IPS DF 4.7 (cell line): ENCODE measurements at regions not wholly inside any gene's neighbourhood (a gene's known extent, or its start where the extent isn't known, plus 50 kb on each side); places are given as distances from the start of the nearest gene placed in this dataset.
"Not testable (repeated sequence)": the region's sequence is repeated elsewhere in the genome, so short reads cannot be mapped to it uniquely, and the experiment has no call there.

ENCODE experiments used
- DNase-seq: peaks from one replicate; pipeline ENCODE4 v3.0.0-alpha.2; 2013; ENCODE audit warnings: low spot score; ENCODE audit errors: extremely low read depth

GRCh38 chr9:7739595-7739994, 60.0 kb downstream of the DMAC1 start:
- no peak for DNase-seq

- no peak for DNase-seq
These were observed 64.3 kb downstream of the DMAC1 start for GRCh38 chr9:7735311-7735710.

- no peak for DNase-seq
These were observed 69.5 kb downstream of the DMAC1 start for GRCh38 chr9:7730164-7730445.

- no peak for DNase-seq
These were observed 70.0 kb downstream of the DMAC1 start for GRCh38 chr9:7729371-7730163.

GRCh38 chr9:7721291-7721690, 78.3 kb downstream of the DMAC1 start:
- no peak for DNase-seq

GRCh38 chr9:7713088-7713487, 86.5 kb downstream of the DMAC1 start:
- DNase-seq, result not testable (repeated sequence)

- DNase-seq, result no peak
These were observed 88.9 kb downstream of the DMAC1 start for GRCh38 chr9:7710686-7711085.

- no peak for DNase-seq
These were observed 91.6 kb downstream of the DMAC1 start for GRCh38 chr9:7707934-7708333.

- DNase-seq, result no peak
These were observed 95.0 kb downstream of the DMAC1 start for GRCh38 chr9:7704543-7704942.

- DNase-seq, result no peak
These were observed 107.7 kb downstream of the DMAC1 start for GRCh38 chr9:7691909-7692308.

- no peak for DNase-seq
These were observed 109.6 kb downstream of the DMAC1 start for GRCh38 chr9:7690014-7690413.

- no peak for DNase-seq
These were observed 111.0 kb downstream of the DMAC1 start for GRCh38 chr9:7688626-7689025.

- no peak for DNase-seq
These were observed 122.9 kb downstream of the DMAC1 start for GRCh38 chr9:7676609-7677156.

GRCh38 chr9:7671847-7672246, 127.7 kb downstream of the DMAC1 start:
- DNase-seq, result no peak

GRCh38 chr9:7668541-7668940, 131.0 kb downstream of the DMAC1 start:
- DNase-seq, result no peak

- DNase-seq, result no peak
These were observed 133.7 kb downstream of the DMAC1 start for GRCh38 chr9:7665874-7666273.

- no peak for DNase-seq
These were observed 139.8 kb downstream of the DMAC1 start for GRCh38 chr9:7659766-7660165.

- no peak for DNase-seq
These were observed 142.9 kb downstream of the DMAC1 start for GRCh38 chr9:7656636-7657035.

GRCh38 chr9:7653262-7653661, 146.3 kb downstream of the DMAC1 start:
- DNase-seq, result no peak

- DNase-seq, result no peak
These were observed 159.3 kb downstream of the DMAC1 start for GRCh38 chr9:7640231-7640630.

GRCh38 chr9:7639471-7639870, 160.1 kb downstream of the DMAC1 start:
- no peak for DNase-seq

GRCh38 chr9:7636838-7637467, 162.6 kb downstream of the DMAC1 start:
- no peak for DNase-seq

GRCh38 chr9:7636309-7636708, 163.3 kb downstream of the DMAC1 start:
- DNase-seq, result no peak
